ENCODE measurements at regions not wholly inside any gene's neighbourhood (a gene's known extent, or its start where the extent isn't known, plus 50 kb on each side); places are given as distances from the start of the nearest gene placed in this dataset.

DNA sequence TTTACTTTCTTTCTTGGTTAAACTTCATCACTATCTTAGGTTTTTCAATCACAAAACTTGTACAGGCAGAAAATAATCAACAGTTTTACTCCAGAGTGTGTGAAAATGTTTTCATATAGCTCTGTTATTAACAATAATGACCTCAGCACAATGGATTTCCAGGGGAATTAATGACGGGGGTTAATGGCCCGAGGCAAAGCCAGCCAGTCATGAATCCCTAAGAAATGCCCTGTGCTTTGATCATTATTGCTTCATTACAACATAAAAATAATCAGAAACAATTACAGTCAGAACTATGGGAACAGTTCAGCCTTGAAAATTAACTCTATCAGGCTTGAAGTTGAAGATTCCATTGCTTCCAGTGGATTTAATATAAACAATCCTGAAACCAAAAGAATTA lies 875.4 kb downstream of the ROBO2 start:
- 40 to 42% methylated on average over 2 of the region's 2 CpGs for WGBS, 2 donors
- intact Hi-C loops (cut with DNase I; ENCODE audit: low total_unique reads): no loop called here
- no peak for TF ChIP-seq POLR2A (IDR thresholded peaks at IDR 0.05)
- TF ChIP-seq, protein P1, sequence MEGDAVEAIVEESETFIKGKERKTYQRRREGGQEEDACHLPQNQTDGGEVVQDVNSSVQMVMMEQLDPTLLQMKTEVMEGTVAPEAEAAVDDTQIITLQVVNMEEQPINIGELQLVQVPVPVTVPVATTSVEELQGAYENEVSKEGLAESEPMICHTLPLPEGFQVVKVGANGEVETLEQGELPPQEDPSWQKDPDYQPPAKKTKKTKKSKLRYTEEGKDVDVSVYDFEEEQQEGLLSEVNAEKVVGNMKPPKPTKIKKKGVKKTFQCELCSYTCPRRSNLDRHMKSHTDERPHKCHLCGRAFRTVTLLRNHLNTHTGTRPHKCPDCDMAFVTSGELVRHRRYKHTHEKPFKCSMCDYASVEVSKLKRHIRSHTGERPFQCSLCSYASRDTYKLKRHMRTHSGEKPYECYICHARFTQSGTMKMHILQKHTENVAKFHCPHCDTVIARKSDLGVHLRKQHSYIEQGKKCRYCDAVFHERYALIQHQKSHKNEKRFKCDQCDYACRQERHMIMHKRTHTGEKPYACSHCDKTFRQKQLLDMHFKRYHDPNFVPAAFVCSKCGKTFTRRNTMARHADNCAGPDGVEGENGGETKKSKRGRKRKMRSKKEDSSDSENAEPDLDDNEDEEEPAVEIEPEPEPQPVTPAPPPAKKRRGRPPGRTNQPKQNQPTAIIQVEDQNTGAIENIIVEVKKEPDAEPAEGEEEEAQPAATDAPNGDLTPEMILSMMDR (IDR thresholded peaks at IDR 0.05): no peak
- DNase-seq (ENCODE audit: low spot score in 2 of 2): no peak
- H3K4me3 ChIP-seq (ENCODE audit: low read depth, poor library complexity, severe bottlenecking): no peak overlapping the region

DNA sequence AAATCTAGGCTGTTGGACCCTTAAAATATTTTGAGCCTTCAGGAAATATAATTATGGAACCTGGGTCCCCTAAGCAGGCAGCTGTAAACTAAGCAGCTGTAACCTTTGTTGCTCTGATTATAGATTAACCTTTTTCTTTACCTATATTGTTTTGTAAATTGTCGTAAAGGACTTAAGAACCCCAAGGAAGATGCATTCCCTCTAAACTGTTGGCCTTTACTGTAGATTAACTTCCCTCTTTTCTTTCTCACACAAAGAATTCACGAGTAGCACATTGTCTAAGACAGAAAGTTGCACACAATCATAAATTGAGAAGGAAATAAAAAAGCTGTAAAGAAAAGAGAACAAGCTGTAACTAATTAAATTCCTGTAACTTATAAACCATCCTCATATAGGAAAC lies 877.3 kb downstream of the ROBO2 start:
- no peak for TF ChIP-seq POLR2A (IDR thresholded peaks at IDR 0.05)
- TF ChIP-seq, protein P1 (IDR thresholded peaks at IDR 0.05): no peak
- intact Hi-C loops (cut with DNase I; ENCODE audit: low total_unique reads): no loop called here
- WGBS, 2 donors: 51 to 80% methylated on average over 2 of the region's 2 CpGs
- no peak overlapping the region for H3K4me3 ChIP-seq (ENCODE audit: low read depth, poor library complexity, severe bottlenecking)
- DNase-seq (ENCODE audit: low spot score in 2 of 2): no peak

DNA sequence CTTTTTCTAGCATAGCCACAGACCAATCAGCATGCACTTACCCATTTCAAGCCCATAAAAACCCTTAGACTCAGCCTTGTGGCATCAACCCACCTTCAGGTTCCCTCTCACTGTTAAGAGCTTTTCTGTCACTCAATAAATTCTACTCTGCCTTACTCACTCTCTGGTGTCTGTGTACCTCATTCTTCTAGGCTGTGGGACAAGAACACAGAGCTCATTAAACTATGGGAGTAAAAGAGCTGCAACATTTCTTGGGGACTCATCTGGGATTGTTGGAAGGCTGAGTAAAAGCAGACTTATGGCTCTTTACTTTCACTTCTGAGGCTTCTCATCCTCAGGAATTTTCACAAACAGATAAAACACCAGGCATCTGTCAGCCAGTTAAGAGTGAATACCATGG lies 879.3 kb downstream of the ROBO2 start:
- H3K4me3 ChIP-seq (ENCODE audit: low read depth, poor library complexity, severe bottlenecking): no peak overlapping the region
- no peak for TF ChIP-seq POLR2A (IDR thresholded peaks at IDR 0.05)
- TF ChIP-seq, protein P1 (IDR thresholded peaks at IDR 0.05): no peak
- no peak for DNase-seq (ENCODE audit: low spot score in 2 of 2)
- intact Hi-C loops (cut with DNase I; ENCODE audit: low total_unique reads): no loop called here

DNA sequence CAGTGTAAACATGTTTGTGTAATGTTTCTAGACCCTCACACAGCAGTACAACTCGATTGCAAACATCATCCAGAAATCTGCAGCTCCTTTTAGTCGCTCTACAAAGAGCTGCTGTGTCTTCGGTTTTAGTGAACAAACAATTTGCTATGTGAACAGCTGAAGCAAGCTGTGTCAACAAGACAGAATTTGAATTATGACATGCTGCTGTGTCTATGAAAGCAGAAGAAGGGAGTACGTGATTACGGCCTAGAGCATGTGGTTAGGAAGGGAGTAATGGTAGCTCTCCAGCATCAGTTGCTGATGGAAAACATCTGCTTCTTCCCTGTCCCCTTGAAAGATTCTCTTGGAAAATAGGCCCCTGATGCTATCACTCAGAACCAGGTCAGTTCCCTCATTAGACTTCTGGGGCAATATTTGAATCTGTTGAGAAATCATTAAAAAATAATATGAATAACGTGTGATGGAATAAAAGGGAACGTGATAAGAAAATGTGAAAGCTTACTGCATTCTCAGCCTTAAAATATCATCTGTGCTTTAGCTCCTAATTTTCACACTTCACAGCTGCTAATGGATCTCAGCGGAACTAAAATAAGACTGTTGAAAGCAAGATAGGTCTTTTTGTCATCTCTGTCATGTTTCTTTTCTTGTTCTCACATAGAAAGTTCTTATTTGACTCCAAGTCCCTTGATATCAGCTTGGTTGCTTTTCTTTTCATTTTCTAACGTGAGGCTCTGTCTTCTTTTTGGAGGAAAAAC lies 891.5 kb downstream of the ROBO2 start:
- DNase-seq (ENCODE audit: low spot score in 2 of 2): no peak
- TF ChIP-seq POLR2A (IDR thresholded peaks at IDR 0.05): no peak
- TF ChIP-seq, protein P1 (IDR thresholded peaks at IDR 0.05): no peak
- 69% methylated on average over 9 of the region's 9 CpGs for WGBS, 2 donors
- H3K4me3 ChIP-seq (ENCODE audit: low read depth, poor library complexity, severe bottlenecking): no peak overlapping the region
- intact Hi-C loops (cut with DNase I; ENCODE audit: low total_unique reads): no loop called here

DNA sequence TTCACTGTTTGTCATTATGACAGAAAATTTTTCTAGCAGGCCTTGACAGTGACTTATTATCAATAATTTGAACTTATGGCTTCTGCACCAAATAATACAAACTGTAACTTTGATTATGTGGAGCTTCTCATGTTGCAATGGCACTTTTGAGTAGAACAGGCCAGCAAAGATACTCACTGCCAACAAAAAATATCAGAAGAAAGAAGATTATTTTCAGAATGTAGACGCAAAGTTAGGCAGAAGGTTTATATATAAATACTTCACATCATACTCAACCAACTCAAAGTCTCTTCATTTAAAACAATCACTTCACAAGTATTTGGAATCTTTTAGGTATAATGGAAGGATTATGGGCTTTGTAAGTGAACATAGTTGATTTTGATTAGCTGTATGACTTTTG lies 893.0 kb downstream of the ROBO2 start:
- no peak for DNase-seq (ENCODE audit: low spot score in 2 of 2)
- H3K4me3 ChIP-seq (ENCODE audit: low read depth, poor library complexity, severe bottlenecking): no peak overlapping the region
- TF ChIP-seq, protein P1 (IDR thresholded peaks at IDR 0.05): no peak
- TF ChIP-seq POLR2A (IDR thresholded peaks at IDR 0.05): no peak
- 84 to 96% methylated on average over 1 of the region's 1 CpG for WGBS, 2 donors
- intact Hi-C loops (cut with DNase I; ENCODE audit: low total_unique reads): no loop called here

DNA sequence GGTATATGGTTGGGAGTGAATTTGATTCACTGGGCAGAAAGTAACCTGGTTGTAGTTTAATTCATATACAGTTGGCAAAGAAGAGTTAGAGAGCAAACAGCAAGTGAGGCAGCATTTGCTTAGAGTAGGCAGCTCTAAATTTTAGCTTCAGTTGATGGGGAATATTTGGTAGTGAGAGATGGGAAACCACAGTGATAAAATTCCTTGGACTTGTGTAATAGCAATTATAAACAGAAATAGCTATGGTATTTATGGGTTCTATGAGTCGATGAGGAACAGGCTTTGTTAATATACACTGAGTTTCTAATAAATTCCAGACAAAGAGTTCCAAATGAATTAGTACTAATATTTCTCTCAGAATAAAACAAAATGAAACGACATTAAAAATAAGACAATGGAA lies 894.0 kb downstream of the ROBO2 start:
- WGBS, 2 donors: 79 to 81% methylated on average over 2 of the region's 2 CpGs
- DNase-seq (ENCODE audit: low spot score in 2 of 2): no peak
- TF ChIP-seq, protein P1 (IDR thresholded peaks at IDR 0.05): no peak
- no peak for TF ChIP-seq POLR2A (IDR thresholded peaks at IDR 0.05)
- H3K4me3 ChIP-seq (ENCODE audit: low read depth, poor library complexity, severe bottlenecking): no peak overlapping the region
- intact Hi-C loops (cut with DNase I; ENCODE audit: low total_unique reads): no loop called here
